BLaER1 treated with 17β-estradiol and CSF1 and Interleukin-3, amounts not matched to agents 10 nM and 100 nM (cell line): ENCODE measurements at regions not wholly inside any gene's neighbourhood (a gene's known extent, or its start where the extent isn't known, plus 50 kb on each side); places are given as distances from the start of the nearest gene placed in this dataset.
A peak's percentile ranks its signal among the peaks of the same experiment; 100 is the strongest.

Experiments
- H3K27ac ChIP-seq, 11 experiments: shearing (Covaris generic); formaldehyde crosslinking; 2 replicates each; pipeline ENCODE4 v1.8.1; 2022
- H3K27me3 ChIP-seq, 11 experiments: shearing (Covaris generic); formaldehyde crosslinking; 2 replicates each; pipeline ENCODE4 v1.8.1; 2022
- H3K36me3 ChIP-seq, 11 experiments: shearing (Covaris generic); formaldehyde crosslinking; 2 replicates each; pipeline ENCODE4 v1.8.1; 2022
- H3K4me1 ChIP-seq, 10 experiments: shearing (Covaris generic); formaldehyde crosslinking; 2 replicates each; pipeline ENCODE4 v1.8.1; 2022
- H3K4me2 ChIP-seq, 11 experiments: shearing (Covaris generic); formaldehyde crosslinking; 2 replicates each; pipeline ENCODE4 v1.8.1; 2022
- H3K4me3 ChIP-seq, 10 experiments: shearing (Covaris generic); formaldehyde crosslinking; 2 replicates each; pipeline ENCODE4 v1.8.1; 2022
- H3K9ac ChIP-seq, 11 experiments: shearing (Covaris generic); formaldehyde crosslinking; 2 replicates each; pipeline ENCODE4 v1.8.1; 2022
- H3K9me3 ChIP-seq, 11 experiments: shearing (Covaris generic); formaldehyde crosslinking; replicated peaks in 1 of 11; 2 replicates each; pipeline ENCODE4 v1.8.1; 2022
- H4K20me1 ChIP-seq, 11 experiments: shearing (Covaris generic); formaldehyde crosslinking; 2 replicates each; pipeline ENCODE4 v1.8.1; 2022
- Cebpa-rat ChIP-seq, 11 experiments: shearing (Covaris generic); IDR thresholded peaks; 2 replicates each; pipeline ENCODE4 v1.8.1; 2022

GRCh38 chrX:39473812-39474211 is 623.9 kb downstream of the BCOR start:
- Histone ChIP-seq H3K27ac (no peak overlapping the region), H3K36me3 (no peaks in the 10 kb centered on the region), H3K4me3 (no peak overlapping the region), H3K9ac (no peak overlapping the region), H3K4me2 (no peak overlapping the region), H4K20me1 (no peaks in the 10 kb centered on the region), H3K9me3 (no peaks in the 10 kb centered on the region), H3K27me3 (no peaks in the 10 kb centered on the region; a peak in 1 of 22 replicates), H3K4me1 (peaks cover 11 to 29% (median 20%) of the 10 kb centered on the region in 10 experiments; a peak in 19 of 20 replicates)
- TF ChIP-seq Cebpa-rat (IDR thresholded peaks at IDR 0.05), result no peak

- Histone ChIP-seq H3K27ac (no peak overlapping the region), H3K36me3 (no peaks in the 10 kb centered on the region), H3K9me3 (no peaks in the 10 kb centered on the region), H4K20me1 (no peaks in the 10 kb centered on the region), H3K4me2 (no peak overlapping the region), H3K27me3 (no peaks in the 10 kb centered on the region), H3K9ac (no peak overlapping the region), H3K4me1 (peaks cover 11 to 43% (median 28%) of the 10 kb centered on the region in 10 experiments; a peak in 19 of 20 replicates), H3K4me3 (no peak overlapping the region)
- TF ChIP-seq Cebpa-rat (IDR thresholded peaks at IDR 0.05), result no peak
These were observed 622.4 kb downstream of the BCOR start for GRCh38 chrX:39475372-39475771.

DNA sequence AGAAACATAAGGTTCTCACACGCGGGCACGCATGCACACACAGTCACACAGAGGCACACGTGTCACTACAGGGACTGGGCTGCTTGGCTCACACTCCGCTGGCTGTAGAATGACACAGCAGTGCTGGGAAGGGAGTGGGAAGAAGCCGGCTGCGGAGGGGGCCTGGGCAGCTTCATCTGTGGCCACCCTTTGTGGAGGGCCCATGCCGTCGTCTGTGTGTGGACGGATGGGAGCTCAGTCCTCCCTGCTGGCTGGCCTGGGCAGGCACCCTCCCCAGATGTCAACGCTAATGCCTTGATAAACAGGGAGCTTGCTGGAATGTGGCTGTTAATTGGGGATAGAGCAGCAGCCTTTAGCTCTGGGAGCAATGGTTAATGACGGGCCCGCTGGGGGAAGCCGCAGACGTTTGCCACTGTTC is 621.1 kb downstream of the BCOR start:
- no peaks in the 10 kb centered on the region for H4K20me1 ChIP-seq
- H3K27me3 ChIP-seq, result no peaks in the 10 kb centered on the region
- H3K4me1 ChIP-seq, result peaks cover 11 to 41% (median 28%) of the 10 kb centered on the region in 10 experiments; a peak in 19 of 20 replicates
- no peaks in the 10 kb centered on the region for H3K36me3 ChIP-seq
- no peaks in the 10 kb centered on the region for H3K9me3 ChIP-seq
- no peak overlapping the region; a peak in 1 of 22 replicates for H3K27ac ChIP-seq
- H3K4me3 ChIP-seq, result no peak overlapping the region
- TF ChIP-seq Cebpa-rat (IDR thresholded peaks at IDR 0.05), result no peak
- H3K9ac ChIP-seq, result no peak overlapping the region
- peak overlapping the region in 4 of 11 experiments; percentile 60 to 71 (median 69); a peak in 5 of 22 replicates for H3K4me2 ChIP-seq

DNA sequence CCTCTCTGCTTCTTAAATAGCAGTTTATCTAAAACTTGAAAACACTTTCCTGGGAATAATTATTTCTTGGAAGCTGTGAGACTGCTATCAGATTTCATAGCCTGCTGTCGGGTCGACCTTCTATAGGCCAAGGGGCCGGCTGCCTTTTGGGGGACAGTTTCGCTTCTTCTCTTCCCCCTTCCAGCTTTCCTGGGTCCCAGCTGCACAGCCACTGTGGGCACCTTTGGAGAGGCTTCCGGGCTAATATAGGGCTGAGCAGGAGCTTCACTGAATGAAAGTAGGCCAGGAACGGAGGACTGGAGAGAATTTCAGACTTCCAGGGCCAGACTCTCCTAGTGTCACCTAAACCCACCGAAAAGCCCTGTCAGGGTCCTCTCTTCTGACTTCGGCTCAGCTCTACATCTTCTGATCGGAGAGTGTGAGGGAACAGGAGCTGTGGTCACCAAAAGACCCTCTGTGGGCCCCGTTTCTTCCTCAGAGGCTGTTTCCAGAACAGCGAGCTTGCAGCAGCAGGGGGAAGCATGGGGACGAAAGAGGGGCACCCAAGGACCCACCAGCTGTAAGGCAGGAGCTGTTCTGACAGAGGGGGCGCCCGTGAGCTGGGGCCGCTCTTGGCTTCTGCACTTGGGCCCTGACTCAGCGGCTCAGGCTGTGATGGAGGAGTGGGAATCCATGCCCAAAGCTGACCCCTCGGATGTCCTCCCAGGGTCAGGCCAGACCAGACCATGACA is 620.6 kb downstream of the BCOR start:
- H3K9ac ChIP-seq, result peak overlapping the region in 5 of 11 experiments; percentile 8 to 51 (median 22); a peak in 2 of 22 replicates
- H3K4me3 ChIP-seq, result no peak overlapping the region
- no peaks in the 10 kb centered on the region for H3K27me3 ChIP-seq
- H3K9me3 ChIP-seq, result no peaks in the 10 kb centered on the region
- no peaks in the 10 kb centered on the region for H3K36me3 ChIP-seq
- TF ChIP-seq Cebpa-rat (IDR thresholded peaks at IDR 0.05), result no peak
- H4K20me1 ChIP-seq, result no peaks in the 10 kb centered on the region
- peak overlapping the region; percentile 39 to 71 (median 64) for H3K4me2 ChIP-seq
- peak overlapping the region in 10 of 11 experiments; percentile 25 to 71 (median 46); a peak in 13 of 22 replicates for H3K27ac ChIP-seq
- H3K4me1 ChIP-seq, result peaks cover 11 to 40% (median 28%) of the 10 kb centered on the region in 10 experiments; a peak in 19 of 20 replicates

- Histone ChIP-seq H3K27ac (peak overlapping the region in 10 of 11 experiments; percentile 25 to 71 (median 46); a peak in 17 of 22 replicates), H3K9ac (peak overlapping the region in 8 of 11 experiments; percentile 8 to 51 (median 30); a peak in 7 of 22 replicates), H4K20me1 (no peaks in the 10 kb centered on the region), H3K27me3 (no peaks in the 10 kb centered on the region), H3K9me3 (peaks cover 0 to 1% (median 0%) of the 10 kb centered on the region in 11 experiments; a peak in 1 of 22 replicates), H3K4me3 (no peak overlapping the region), H3K36me3 (no peaks in the 10 kb centered on the region), H3K4me1 (peaks cover 11 to 40% (median 28%) of the 10 kb centered on the region in 10 experiments; a peak in 19 of 20 replicates), H3K4me2 (peak overlapping the region; percentile 39 to 71 (median 64))
- no peak for TF ChIP-seq Cebpa-rat (IDR thresholded peaks at IDR 0.05)
These were observed 620.0 kb downstream of the BCOR start for GRCh38 chrX:39477762-39478120.

DNA sequence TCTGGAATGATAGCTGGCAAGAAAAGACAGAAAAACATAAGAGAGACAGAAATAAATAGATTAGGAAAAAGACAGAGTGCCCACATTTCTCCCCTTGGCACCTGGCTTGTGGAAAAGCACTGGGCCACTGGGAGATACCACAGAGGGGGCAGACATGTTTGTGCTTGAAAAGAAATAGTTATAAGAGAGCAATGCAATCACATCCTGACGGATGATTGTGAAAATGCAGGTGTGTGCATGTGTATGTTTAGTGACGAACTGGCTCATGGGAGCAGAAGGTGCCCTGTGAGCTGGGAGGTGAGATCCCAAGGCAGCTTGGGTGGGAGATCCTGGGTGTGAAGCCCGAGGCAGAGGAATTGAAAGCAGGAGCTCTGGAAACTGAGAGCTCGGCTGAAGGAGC is 617.9 kb downstream of the BCOR start:
- no peaks in the 10 kb centered on the region for H4K20me1 ChIP-seq
- H3K4me1 ChIP-seq, result peaks cover 11 to 55% (median 40%) of the 10 kb centered on the region in 10 experiments
- peak overlapping the region in 5 of 11 experiments; percentile 44 to 71 (median 65); a peak in 4 of 22 replicates for H3K4me2 ChIP-seq

GRCh38 chrX:39480963-39481362 is 616.8 kb downstream of the BCOR start:
- H3K4me3 ChIP-seq, result no peak overlapping the region
- H3K36me3 ChIP-seq, result no peaks in the 10 kb centered on the region
- peaks cover 11 to 60% (median 46%) of the 10 kb centered on the region in 10 experiments for H3K4me1 ChIP-seq
- peaks cover 0 to 12% (median 7%) of the 10 kb centered on the region in 11 experiments; a peak in 13 of 22 replicates for H3K9me3 ChIP-seq
- no peak overlapping the region for H3K9ac ChIP-seq
- H3K27ac ChIP-seq, result no peak overlapping the region
- 0 out of 22 replicates have a peak, but pooled peaks cover 0 to 5% (median 0%) of the 10 kb centered on the region in 11 experiments for H3K27me3 ChIP-seq
- TF ChIP-seq Cebpa-rat (IDR thresholded peaks at IDR 0.05), result no peak
- H4K20me1 ChIP-seq, result no peaks in the 10 kb centered on the region
- H3K4me2 ChIP-seq, result no peak overlapping the region

More for the DNA sequence above, 617.9 kb downstream of the BCOR start:
- peaks cover 0 to 12% (median 7%) of the 10 kb centered on the region in 11 experiments; a peak in 13 of 22 replicates for H3K9me3 ChIP-seq
- no peak for TF ChIP-seq Cebpa-rat (IDR thresholded peaks at IDR 0.05)
- H3K9ac ChIP-seq, result no peak overlapping the region
- H3K27ac ChIP-seq, result no peak overlapping the region
- H3K27me3 ChIP-seq, result 0 out of 22 replicates have a peak, but pooled peaks cover 0 to 5% (median 0%) of the 10 kb centered on the region in 11 experiments
- no peaks in the 10 kb centered on the region for H3K36me3 ChIP-seq
- no peak overlapping the region for H3K4me3 ChIP-seq

DNA sequence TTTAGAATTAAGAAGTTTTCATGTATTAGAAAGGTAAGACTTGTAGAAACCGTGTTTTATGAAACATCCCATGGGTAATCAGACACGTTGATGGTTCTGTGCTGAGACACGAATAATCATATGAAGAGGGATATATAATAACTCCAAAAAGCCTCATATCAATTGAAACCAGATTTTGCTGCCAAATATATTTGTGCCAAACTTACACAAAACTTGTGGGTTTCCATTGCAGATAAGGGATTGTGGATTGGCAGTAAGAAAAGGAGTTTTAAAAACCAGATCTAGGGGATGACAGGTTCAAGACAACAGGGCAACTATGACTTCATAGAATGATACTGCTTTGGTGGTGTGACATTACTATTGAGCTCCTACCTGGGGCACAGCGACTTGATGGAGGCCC is 616.1 kb downstream of the BCOR start:
- Histone ChIP-seq H3K9ac (no peak overlapping the region), H3K4me3 (no peak overlapping the region), H3K4me2 (no peak overlapping the region), H3K4me1 (peaks cover 13 to 57% (median 45%) of the 10 kb centered on the region in 10 experiments), H4K20me1 (no peaks in the 10 kb centered on the region), H3K9me3 (peaks cover 0 to 12% (median 7%) of the 10 kb centered on the region in 11 experiments; a peak in 13 of 22 replicates), H3K36me3 (no peaks in the 10 kb centered on the region), H3K27ac (no peak overlapping the region), H3K27me3 (0 out of 22 replicates have a peak, but pooled peaks cover 0 to 5% (median 0%) of the 10 kb centered on the region in 11 experiments)
- no peak for TF ChIP-seq Cebpa-rat (IDR thresholded peaks at IDR 0.05)
